RCC 7860 (cell line): ENCODE measurements at regions not wholly inside any gene's neighbourhood (a gene's known extent, or its start where the extent isn't known, plus 50 kb on each side); places are given as distances from the start of the nearest gene placed in this dataset.
"Not testable (repeated sequence)": the region's sequence is repeated elsewhere in the genome, so short reads cannot be mapped to it uniquely, and the experiment has no call there.

Experiments used
- DNase-seq: peaks from one replicate; pipeline ENCODE4 v3.0.0-alpha.2; 2015; ENCODE audit warnings: low spot score
- FAIRE-seq: peaks from 2 replicates; lab custom pipeline; 2012; peaks lifted over from hg19 to GRCh38; lab: Jason Lieb, UNC

DNA sequence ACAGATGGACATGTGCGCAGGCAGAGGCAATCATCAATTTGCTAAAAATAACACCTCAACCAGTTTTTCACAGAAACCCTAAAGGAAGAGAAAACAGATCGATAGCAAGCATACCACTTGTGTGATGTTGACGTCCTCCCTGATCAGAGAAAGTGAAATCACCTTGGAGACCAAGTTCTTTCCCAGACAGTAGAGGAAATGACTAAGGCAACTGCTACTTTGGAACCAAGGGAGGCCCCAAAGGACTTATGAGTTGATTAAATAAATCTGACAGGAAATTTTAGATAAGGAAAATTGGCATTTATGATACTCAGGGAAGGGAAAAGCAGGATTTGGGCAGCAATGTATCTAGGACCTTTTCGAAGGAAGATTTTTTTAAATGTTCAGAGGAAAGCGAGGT lies 267.1 kb upstream of the ASIC2 start:
- no peak for FAIRE-seq
- DNase-seq, result peak; percentile 13

DNA sequence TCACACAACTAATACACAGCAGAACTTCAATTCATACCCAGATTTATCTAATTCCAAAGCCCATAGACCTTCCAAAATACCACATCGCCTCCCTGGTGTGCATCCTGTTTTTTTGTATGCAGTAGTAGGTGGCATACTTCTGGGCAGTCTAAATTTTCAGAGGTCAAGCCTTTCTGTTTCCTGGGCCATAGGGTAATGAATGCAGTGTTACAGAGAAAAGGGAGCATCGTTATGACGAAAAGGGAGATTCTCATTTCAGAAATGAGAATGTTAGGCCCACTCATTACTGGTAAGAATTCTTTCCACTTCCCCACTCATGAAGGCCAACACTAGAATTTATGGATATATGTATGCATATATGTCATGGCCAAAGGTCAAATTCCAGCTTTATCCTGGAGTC lies 267.8 kb upstream of the ASIC2 start:
- DNase-seq (no peak), FAIRE-seq (no peak)

DNA sequence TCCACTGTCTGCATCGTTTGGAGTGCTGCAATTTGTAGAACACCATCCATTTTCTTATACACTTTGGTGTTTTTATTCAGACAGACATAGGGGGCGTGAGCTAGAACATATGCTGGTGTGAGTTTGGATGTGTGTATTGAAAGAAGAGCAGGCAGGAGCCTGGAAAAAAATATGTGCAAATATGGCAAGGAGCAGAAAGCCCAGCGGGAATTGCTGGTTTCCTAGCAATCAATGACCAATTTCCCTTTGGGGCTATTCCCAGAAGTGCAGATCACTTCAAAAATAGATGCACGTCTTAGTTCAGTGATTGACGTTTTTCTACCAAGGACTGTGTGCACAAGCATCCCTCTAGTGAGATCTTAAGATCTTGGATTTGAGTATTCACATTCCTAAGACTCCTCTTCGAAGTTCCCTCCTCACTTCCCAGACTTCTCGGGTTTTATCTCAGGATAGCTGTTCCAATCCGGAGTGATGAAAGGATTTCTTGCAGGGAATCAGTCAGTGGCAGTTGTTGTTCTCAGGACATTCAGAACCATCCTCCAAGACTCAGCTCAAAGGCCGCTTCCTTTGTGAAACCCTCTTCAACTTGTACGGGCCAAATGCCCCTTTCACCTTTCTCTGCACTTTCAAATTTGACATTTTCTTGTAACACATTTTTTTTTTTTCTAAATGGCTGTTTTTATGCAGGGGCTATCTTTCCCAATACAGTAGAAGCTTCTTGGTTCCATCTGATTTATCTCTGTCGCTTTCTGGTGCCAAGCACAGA lies 268.7 kb upstream of the ASIC2 start:
- DNase-seq (no peak), FAIRE-seq (no peak)

DNA sequence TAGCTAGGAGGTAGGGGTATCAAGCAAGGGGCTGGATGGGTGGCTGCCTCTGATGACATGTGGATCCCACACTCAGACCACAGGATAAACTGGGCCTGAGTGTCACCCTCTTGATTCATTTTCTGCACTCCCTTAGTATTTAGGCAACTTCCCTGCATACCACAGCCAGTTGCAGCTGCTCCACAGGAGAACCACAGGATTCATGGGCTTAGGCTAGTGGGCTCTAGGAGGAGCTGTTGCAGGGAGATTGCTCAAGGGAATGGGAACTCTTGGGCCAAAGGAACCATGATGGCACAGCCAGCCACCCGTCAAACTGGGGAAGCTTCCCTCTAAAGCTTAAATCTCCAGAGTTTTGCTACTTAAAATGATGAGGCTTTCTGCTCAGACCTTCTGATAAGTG lies 269.7 kb upstream of the ASIC2 start:
- FAIRE-seq (no peak), DNase-seq (no peak)

DNA sequence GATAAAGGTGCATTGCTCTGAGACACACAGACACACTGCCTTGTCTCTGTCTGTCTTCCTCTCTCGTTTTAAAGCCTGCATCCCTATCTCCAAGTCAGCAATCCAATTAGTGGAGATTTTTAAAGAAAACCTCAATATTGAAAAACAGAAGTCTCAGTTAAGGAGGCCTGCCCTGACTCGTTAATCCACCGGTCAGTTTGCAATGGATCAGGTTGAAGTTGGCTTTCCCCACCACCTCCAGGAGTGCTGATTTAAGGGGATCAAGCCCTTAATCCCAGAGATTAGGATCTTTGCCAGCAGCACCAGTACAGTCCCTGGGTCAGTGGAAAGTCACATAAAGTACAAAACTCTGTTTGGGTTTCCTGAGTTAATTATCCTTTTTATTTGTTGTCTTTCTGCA lies 271.1 kb upstream of the ASIC2 start:
- no peak for FAIRE-seq

DNA sequence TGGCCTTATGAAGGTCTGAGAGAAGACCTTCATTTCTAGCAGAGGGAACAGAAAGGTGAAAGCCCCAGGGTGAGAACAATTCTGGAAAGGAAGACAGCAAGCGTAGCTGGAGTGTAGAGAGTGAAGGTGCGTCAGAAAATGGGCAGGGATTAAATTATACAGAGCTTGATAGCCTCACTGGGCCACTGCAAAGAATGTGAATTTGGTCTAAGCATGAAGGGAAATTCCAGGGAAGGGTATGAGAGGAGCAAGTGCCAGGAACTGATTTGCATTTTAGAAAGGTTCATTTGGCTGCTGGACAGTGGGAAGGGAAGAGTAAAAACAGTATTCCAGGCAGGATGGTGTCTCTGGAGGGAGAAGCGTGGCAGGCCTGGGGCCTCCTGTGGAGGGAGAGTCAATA lies 274.1 kb upstream of the ASIC2 start:
- DNase-seq (no peak), FAIRE-seq (no peak)

More for the DNA sequence above, 271.1 kb upstream of the ASIC2 start:
- no peak for DNase-seq

DNA sequence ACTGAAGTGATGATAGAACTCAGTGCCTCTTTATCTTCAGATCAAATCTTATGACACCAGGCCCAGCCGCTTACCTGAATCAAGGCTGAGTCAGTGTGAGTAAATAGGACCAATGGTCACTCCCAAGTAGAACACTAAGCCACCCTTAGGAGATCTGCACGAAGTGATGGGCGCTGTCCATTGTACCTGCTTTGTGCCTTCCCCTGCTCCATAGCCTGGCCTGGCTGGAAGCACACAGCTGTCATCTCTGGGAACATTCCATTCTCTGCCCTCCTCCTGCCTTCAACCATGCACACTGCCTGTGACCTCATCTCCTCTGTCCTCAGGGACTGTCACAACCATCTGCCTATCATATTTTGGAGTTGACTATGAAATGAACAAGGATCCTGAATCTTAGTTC lies 279.5 kb upstream of the ASIC2 start:
- FAIRE-seq (no peak), DNase-seq (no peak)

DNA sequence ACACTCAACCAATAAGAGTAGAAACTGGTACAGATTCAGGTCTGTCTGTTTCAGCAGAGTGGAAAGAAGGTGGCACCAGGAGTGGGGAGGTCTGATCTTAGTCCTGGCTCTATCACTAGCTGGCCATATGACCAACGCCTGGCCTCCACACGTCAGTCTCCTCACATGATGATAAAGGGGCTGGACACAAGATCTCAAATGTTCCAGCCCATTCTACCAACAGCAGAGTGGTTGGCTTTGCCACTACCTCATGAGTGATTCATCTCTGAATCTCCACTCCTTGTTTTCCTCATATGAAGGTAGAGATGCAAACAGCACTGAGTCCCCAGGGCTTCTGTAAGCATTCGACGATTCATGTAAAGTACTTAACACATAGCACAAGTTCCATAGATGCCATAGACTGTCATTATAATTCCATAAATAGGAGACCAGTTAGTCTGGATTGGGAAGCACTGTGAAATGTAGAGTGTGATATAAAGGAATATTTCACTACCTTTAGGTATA lies 281.9 kb upstream of the ASIC2 start:
- DNase-seq, result no peak
- FAIRE-seq, result no peak

DNA sequence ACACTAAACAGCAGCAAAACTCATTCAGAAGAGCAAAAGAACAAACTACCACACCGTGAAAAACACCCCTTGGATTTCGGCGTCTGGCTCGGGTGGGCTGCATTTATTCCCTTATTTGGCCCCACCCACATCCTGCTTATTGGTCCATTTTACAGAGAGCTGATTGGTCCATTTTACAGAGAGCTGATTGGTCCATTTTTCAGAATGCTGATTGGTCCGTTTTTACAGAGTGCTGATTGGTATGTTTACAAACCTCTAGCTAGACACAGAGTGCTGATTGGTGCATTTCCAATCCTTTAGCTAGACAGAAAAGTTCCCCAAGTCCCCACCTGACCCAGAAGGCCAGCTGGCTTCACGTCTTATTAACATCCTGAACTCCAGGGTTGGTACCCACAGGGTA lies 286.6 kb upstream of the ASIC2 start:
- DNase-seq, FAIRE-seq: not testable (repeated sequence)

DNA sequence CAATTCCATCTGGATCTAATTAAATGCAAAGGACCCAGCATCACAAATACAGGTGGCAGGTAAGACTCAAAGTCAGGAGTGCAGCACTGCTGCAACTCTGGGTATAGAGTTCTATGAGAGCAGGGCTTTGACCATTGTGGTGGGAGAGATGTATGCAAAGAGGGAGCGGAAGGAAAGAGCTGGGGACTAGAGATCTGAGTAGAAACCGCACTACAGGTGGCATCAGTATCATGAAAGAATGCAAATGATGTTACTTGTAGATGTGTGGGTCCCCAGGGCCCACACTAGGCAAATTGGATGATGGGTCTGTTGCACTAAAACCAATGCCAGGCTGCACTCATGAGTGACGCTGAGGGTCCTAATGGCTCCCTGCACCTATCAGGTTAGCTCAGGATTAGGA lies 287.1 kb upstream of the ASIC2 start:
- no peak for DNase-seq

DNA sequence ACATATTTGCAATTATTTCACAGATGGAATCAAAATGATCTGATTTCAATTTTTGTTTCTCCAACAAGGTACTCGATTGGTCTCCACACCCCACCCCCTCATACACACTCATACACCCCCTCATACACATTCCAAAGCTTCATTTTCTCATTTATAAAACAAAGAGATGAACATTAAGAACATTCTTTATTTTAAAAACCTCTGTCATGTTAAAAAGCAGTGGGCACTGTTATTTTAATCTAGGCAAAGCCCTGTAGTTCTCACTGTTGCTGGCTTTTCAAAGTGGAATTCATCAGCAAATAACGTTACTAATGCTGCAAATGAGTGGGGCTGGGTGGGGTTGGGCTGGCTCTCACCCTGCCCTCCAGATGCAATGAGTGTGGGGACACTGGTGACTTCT lies 289.6 kb upstream of the ASIC2 start:
- FAIRE-seq (no peak), DNase-seq (no peak)

More for the DNA sequence above, 287.1 kb upstream of the ASIC2 start:
- no peak for FAIRE-seq

DNA sequence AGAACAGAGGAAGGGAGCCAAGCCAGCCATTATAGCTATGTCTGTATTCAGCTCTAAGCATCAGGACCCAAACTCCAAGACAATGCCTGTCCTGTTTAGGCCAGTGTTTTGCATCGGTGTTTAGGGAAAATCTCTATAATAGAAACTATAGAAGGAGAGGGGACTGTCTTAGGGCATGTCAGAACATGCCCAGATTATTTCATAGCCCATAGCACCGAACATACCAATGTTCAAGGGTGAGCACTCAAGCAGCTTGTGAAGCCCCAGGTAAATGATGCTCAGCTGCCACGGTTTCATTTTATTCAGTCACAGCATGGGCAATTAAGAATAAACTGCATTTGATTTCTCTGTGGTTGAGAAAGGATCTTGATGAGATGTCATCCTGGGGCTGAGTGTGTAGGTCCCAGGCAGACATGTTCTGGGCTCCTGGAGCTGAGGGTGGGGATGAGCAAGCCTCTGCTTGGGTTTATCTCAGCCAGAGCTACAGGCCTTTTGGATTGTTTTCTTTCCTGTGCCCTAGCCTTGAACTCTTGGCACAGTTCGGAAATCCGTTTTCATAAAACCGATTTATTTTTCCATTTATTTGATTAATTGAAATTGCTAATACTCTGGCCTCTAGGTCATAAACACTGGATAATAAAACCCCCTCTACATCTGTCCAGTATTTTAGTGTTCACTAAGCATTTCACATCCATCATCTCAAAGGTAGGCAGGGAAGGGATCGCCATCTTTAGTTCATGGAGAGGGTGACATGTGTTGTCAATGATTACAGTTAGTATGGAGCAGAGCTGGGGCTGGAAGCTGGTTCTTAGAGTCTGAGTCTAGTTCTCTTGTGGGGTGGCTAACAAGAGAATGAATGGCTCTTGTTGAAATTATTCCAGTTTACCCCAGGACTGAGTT lies 290.7 kb upstream of the ASIC2 start:
- DNase-seq (no peak), FAIRE-seq (no peak)

DNA sequence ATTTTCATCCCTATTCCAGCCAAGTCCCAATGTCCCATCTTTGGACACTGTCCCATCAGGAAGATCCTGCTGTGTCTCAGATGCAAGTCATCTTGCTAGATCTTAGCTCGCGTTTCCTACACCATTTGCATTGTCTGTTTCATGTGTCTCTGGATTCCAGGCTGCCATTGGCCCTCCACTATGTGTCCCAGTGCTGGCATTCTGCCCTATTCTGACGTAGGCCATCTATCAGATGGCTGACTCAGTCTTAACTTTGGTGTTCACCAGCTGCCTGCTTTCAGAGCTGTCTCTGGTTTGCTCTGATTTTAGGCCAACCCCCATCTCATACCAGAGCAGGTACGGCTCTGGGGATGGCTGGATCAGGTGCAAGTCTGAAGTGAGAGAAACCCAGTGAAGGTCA lies 300.9 kb upstream of the ASIC2 start:
- no peak for DNase-seq
- no peak for FAIRE-seq

DNA sequence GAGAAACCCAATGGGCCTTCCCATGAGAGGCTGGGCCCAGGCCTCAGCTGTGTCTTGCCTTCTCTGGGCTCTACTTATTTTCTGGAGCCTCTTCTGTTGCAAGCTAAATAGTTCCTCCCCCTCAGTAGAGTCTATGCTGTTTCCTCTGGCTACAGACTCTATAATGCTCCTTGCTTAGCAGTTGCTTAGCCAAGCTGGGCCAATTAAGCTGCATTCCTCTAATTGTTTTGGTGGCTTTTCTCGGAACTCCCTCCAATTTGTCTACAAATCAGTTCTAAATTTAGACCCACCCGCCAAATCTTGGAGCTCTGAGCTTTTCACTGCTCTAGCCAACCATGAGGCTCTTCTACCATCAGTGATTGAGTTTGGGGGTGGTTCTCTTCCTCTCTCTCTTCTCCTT lies 302.7 kb upstream of the ASIC2 start:
- DNase-seq (no peak), FAIRE-seq (no peak)

DNA sequence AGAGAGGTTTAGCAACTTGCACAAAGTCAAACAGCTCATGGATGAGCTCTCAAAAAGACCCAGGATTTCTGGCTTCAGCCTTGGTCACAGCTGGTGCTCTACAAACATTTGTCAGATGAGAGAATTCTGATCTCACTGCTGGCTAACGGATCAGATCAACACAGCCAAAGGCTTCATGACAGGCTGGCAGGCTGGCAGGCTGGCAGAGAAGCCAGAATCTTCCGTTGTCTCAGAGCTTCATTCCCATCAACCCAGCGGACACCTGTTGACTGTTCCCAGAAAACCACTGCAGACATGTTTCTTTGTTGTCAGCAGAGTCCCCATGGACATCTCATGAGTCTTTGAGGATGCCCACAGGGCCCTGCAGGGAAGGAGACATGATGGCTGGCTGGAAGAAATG lies 303.8 kb upstream of the ASIC2 start:
- FAIRE-seq (no peak), DNase-seq (no peak)

DNA sequence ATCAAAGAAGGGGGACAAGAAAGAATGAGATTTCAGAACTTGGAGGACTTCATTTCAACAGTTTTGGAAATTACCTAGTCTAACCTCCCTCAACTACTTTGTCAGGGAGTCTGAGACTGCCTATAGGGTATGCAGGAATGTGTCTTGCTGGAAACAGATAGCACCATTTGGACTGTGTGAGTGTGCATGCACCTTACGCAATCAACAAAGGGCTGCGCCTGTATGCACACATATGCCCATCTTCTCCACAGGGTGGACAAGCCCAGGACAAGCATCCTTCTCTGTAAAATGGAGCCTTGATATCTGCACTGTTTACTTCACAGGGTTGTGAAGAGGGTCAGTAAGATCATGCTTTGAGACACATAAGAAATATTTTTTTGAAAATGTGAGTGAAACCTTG lies 305.7 kb upstream of the ASIC2 start:
- FAIRE-seq, result no peak
- DNase-seq, result no peak

DNA sequence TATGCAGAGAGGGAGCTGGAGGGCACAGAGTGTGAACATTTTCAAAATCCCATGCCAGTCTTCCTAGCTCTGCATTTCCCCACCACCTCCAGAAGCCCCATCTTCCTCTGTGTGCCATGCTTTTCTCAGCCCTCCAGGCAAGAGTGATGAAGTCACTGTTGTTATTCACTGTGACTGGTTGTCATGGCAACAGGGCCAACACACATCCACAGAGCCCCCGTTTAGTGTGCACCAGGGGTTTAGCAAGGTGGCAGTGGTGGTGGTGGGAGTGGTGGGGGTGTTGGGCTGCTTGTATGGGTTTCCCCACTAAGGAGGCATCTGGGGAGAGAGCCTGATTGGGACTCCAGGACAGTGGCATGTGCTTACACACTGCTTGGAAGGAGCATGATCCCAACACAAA lies 309.9 kb upstream of the ASIC2 start:
- DNase-seq, result no peak
- FAIRE-seq, result no peak

DNA sequence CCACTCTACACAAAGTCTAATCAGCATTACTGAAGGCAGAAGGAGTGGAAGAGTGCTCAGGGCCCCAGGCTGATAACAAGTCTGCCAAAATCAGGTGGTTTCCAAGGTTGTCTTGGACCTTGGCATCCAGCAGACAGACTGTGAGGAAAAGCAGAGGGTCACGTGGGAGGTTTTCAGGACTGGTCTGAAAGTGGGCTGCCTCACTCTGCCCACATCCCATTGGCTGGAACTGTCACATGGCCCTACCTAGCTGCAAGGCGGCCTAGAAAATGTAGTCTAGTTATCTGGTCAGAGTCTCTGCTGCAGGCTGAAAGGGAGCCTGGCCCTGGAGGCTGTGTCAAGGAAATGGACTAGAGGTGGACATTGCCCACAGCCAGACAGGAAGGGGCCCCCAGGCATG lies 310.7 kb upstream of the ASIC2 start:
- no peak for DNase-seq
- no peak for FAIRE-seq

DNA sequence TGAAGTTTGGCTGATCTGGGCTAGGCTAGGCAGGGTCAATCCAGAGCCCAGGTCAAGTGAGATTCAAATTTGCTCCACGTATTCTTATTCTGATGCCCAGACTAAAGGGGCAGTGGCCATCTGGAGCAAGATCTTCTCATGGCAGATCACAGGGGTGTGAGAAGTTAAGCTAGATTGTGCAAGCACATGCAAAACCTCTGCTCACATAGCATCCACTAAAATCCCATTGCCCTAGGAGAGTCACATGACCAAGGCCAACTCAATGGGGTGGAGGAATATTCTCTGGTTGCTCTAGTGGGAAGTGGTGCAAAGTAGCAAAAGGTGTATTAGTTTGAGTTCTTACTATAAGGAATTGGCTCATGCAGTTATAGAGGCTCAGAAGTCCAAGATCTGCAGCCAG lies 318.4 kb upstream of the ASIC2 start:
- DNase-seq (no peak), FAIRE-seq (no peak)

DNA sequence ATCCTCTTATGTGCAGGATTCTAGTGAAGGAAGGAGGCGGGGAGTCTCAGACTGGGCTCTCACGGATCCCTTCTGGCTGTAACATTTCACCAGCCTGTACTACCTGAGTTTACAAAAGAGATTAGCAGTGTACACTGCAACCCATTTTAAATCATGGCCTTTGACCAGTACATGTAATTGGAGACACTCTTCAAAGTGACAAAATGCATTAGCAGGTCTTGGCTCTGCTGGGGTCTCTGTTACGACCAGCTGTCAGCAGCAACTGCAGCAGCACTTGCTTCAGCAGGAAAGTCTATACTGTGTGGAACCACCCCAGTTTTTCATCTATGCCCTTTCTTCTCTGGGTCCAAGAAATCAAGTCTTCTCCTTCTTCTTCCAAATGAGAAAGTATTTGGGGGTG lies 322.8 kb upstream of the ASIC2 start:
- FAIRE-seq (no peak), DNase-seq (no peak)

DNA sequence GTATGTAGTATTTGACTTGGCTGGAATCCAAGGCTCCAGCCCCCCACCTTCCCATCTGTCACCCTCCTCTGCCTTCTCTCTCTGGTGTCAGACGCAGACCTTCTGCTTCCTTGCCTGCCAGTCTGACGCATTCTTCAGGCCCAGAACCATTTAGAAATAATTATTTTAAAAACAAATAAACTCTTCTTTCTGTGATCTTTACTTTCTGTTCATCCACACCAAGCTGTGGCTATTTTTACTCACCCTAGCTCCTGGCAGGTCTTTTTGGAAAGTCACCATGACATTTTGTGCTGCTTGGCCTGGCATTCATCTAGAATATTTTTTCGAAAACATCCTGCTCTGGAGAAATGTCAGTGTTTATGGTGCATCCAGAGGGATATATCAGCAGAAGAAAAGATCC lies 330.7 kb upstream of the ASIC2 start:
- no peak for FAIRE-seq

More for the DNA sequence above, 330.7 kb upstream of the ASIC2 start:
- no peak for DNase-seq
